Activated naive CD8-positive, alpha-beta T cell treated with anti-CD3 and anti-CD28 coated beads for 36 hours (primary cell): ENCODE measurements at regions not wholly inside any gene's neighbourhood (a gene's known extent, or its start where the extent isn't known, plus 50 kb on each side); places are given as distances from the start of the nearest gene placed in this dataset.
"Not testable (repeated sequence)": the region's sequence is repeated elsewhere in the genome, so short reads cannot be mapped to it uniquely, and the experiment has no call there.

Experiments
- DNase-seq: peaks from one replicate; pipeline ENCODE4 v3.0.0; 2021
- H3K27ac Mint-ChIP-seq: one replicate; pipeline ENCODE4 v1.8.0; 2022; ENCODE audit warnings: mild to moderate bottlenecking, moderate library complexity, mixed read lengths
- H3K27me3 Mint-ChIP-seq: one replicate; pipeline ENCODE4 v1.8.0; 2022; ENCODE audit warnings: mild to moderate bottlenecking, mixed read lengths
- H3K36me3 Mint-ChIP-seq: one replicate; pipeline ENCODE4 v1.8.0; 2021; ENCODE audit warnings: mild to moderate bottlenecking, mixed read lengths
- H3K4me1 Mint-ChIP-seq: one replicate; pipeline ENCODE4 v1.8.0; 2021; ENCODE audit warnings: mixed read lengths
- H3K4me3 Mint-ChIP-seq: one replicate; pipeline ENCODE4 v1.8.0; 2022; ENCODE audit warnings: mild to moderate bottlenecking, moderate library complexity, mixed read lengths
- H3K9me3 Mint-ChIP-seq: one replicate; pipeline ENCODE4 v1.8.0; 2022; ENCODE audit warnings: mixed read lengths

- H3K4me3 Mint-ChIP-seq, result no peak overlapping the region
- DNase-seq, result peak; percentile 20
- H3K4me1 Mint-ChIP-seq, result peaks cover 23% of the 10 kb centered on the region
- peak overlapping the region; percentile 80 for H3K27ac Mint-ChIP-seq
- H3K27me3 Mint-ChIP-seq, result no peaks in the 10 kb centered on the region
- no peaks in the 10 kb centered on the region for H3K36me3 Mint-ChIP-seq
- no peaks in the 10 kb centered on the region for H3K9me3 Mint-ChIP-seq
Measured at GRCh38 chrX:13487731-13488505, 81.5 kb upstream of the EGFL6 start.

GRCh38 chrX:13485167-13485566 lies 84.2 kb upstream of the EGFL6 start:
- no peak overlapping the region for H3K4me3 Mint-ChIP-seq
- H3K36me3 Mint-ChIP-seq, result no peaks in the 10 kb centered on the region
- no peaks in the 10 kb centered on the region for H3K9me3 Mint-ChIP-seq
- DNase-seq, result no peak
- no peaks in the 10 kb centered on the region for H3K27me3 Mint-ChIP-seq
- H3K27ac Mint-ChIP-seq, result no peak overlapping the region
- H3K4me1 Mint-ChIP-seq, result peaks cover 23% of the 10 kb centered on the region

DNA sequence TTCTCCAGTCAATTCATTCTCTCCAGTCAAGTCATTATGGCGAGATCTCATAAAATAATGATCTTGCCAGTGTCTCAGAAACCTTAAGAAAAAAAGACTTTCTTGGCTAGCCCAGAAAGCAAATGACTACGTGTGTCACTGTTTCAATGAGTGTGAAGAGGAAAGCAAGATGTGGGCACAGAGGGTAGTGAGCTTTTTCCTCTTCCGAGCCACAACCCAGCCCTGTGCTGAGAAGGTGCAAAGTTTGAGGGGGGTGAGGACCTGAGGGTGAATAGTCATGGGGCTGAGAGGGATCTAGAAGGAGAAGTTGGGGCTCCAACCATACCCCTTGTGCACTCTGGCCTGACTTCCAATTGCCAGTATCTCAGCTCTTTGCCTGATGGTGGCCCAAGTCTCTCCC lies 85.6 kb upstream of the EGFL6 start:
- peaks cover 23% of the 10 kb centered on the region for H3K4me1 Mint-ChIP-seq
- no peak for DNase-seq
- no peaks in the 10 kb centered on the region for H3K9me3 Mint-ChIP-seq
- H3K27ac Mint-ChIP-seq, result no peak overlapping the region
- no peaks in the 10 kb centered on the region for H3K27me3 Mint-ChIP-seq
- H3K4me3 Mint-ChIP-seq, result no peak overlapping the region
- H3K36me3 Mint-ChIP-seq, result no peaks in the 10 kb centered on the region

GRCh38 chrX:13482746-13483541 lies 86.5 kb upstream of the EGFL6 start:
- no peaks in the 10 kb centered on the region for H3K36me3 Mint-ChIP-seq
- H3K27ac Mint-ChIP-seq, result no peak overlapping the region
- H3K9me3 Mint-ChIP-seq, result no peaks in the 10 kb centered on the region
- no peaks in the 10 kb centered on the region for H3K27me3 Mint-ChIP-seq
- H3K4me3 Mint-ChIP-seq, result no peak overlapping the region
- H3K4me1 Mint-ChIP-seq, result peaks cover 21% of the 10 kb centered on the region
- DNase-seq, result no peak

DNA sequence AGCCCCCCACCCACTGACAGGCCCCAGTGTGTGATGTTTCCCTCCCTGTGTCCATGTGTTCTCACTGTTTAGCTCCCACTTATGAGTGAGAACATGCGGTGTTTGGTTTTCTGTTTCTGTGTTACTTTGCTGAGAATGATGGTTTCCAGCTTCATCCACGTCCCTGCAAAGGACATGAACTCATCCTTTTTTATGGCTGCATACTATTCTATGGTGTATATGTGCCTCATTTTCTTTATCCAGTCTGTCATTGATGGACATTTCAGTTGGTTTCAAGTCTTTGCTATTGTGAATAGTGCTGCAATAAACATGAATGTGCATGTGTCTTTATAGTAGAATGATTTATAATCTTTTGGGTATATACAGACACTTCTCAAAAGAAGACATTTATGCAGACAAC lies 88.6 kb upstream of the EGFL6 start:
- H3K27ac Mint-ChIP-seq, H3K4me3 Mint-ChIP-seq, H3K9me3 Mint-ChIP-seq, H3K4me1 Mint-ChIP-seq, H3K27me3 Mint-ChIP-seq, H3K36me3 Mint-ChIP-seq, DNase-seq: not testable (repeated sequence)

- H3K4me3 Mint-ChIP-seq, result no peak overlapping the region
- no peak for DNase-seq
- no peaks in the 10 kb centered on the region for H3K36me3 Mint-ChIP-seq
- H3K27me3 Mint-ChIP-seq, result no peaks in the 10 kb centered on the region
- H3K9me3 Mint-ChIP-seq, result no peaks in the 10 kb centered on the region
- H3K4me1 Mint-ChIP-seq, result peaks cover 11% of the 10 kb centered on the region
- H3K27ac Mint-ChIP-seq, result no peak overlapping the region
Measured at GRCh38 chrX:13479452-13479813, 90.0 kb upstream of the EGFL6 start.

DNA sequence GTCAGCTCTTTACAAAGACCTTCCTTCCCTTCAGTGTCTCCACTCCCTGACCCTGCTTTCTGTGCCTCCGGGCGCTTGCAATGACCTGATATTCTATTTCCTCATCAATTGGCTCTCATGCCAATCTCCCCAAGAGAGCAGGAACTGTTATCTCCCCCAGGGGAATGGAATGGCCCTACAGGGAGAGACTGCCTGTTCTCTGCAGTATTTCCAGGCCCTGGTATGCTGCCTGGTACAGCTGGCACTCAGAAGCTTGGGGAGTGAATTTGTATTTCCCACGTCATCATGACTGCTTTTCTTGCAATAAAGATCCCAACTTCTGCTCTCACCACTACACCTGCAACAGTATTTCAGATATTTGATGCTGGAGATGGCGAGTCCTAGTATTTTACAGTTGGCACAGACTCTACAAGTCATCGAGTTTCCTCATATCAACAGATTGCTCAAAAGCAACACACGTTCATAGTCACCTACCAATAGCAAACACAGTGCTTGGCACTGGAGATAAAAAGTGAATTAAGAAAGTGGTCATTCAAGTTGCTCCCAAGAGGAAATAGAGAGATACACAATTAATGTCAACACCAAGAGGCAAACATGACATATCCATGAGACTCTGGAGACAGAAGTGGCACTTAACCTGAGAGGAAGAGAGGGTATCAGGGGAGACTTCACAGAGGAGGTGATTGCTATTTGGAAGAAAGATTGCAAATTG lies 90.5 kb upstream of the EGFL6 start:
- Mint-ChIP-seq H3K27ac (no peak overlapping the region), H3K27me3 (no peaks in the 10 kb centered on the region), H3K9me3 (no peaks in the 10 kb centered on the region), H3K4me1 (peaks cover 15% of the 10 kb centered on the region), H3K4me3 (no peak overlapping the region), H3K36me3 (no peaks in the 10 kb centered on the region)
- no peak for DNase-seq

- Mint-ChIP-seq H3K9me3 (no peaks in the 10 kb centered on the region), H3K4me3 (no peak overlapping the region)
Measured at GRCh38 chrX:13476384-13476783, 93.0 kb upstream of the EGFL6 start.

DNA sequence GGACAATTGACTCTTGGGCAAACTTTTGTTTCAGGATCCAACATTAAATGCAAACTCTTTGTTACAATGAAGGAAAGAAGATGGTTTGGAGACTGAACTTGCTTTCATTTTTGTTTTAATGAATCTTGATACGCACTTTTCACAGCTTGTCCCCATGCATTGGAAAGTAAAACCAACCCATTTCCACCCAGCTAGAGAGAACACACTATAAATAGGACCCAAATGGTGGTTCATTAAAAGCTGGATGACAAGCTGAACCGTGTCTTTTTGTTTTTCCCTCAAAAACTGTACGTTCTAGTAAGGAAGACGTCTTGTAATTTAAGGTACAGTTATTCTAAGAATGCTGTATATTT lies 95.3 kb upstream of the EGFL6 start:
- H3K4me1 Mint-ChIP-seq, result peaks cover 19% of the 10 kb centered on the region
- peak overlapping the region; percentile 64 for H3K4me3 Mint-ChIP-seq
- H3K27ac Mint-ChIP-seq, result peak overlapping the region; percentile 88
- no peaks in the 10 kb centered on the region for H3K9me3 Mint-ChIP-seq
- no peaks in the 10 kb centered on the region for H3K27me3 Mint-ChIP-seq
- H3K36me3 Mint-ChIP-seq, result no peaks in the 10 kb centered on the region
- DNase-seq, result no peak

More at GRCh38 chrX:13476384-13476783, 93.0 kb upstream of the EGFL6 start:
- H3K27me3 Mint-ChIP-seq, result no peaks in the 10 kb centered on the region
- no peak for DNase-seq
- H3K27ac Mint-ChIP-seq, result no peak overlapping the region
- peaks cover 16% of the 10 kb centered on the region for H3K4me1 Mint-ChIP-seq
- no peaks in the 10 kb centered on the region for H3K36me3 Mint-ChIP-seq

DNA sequence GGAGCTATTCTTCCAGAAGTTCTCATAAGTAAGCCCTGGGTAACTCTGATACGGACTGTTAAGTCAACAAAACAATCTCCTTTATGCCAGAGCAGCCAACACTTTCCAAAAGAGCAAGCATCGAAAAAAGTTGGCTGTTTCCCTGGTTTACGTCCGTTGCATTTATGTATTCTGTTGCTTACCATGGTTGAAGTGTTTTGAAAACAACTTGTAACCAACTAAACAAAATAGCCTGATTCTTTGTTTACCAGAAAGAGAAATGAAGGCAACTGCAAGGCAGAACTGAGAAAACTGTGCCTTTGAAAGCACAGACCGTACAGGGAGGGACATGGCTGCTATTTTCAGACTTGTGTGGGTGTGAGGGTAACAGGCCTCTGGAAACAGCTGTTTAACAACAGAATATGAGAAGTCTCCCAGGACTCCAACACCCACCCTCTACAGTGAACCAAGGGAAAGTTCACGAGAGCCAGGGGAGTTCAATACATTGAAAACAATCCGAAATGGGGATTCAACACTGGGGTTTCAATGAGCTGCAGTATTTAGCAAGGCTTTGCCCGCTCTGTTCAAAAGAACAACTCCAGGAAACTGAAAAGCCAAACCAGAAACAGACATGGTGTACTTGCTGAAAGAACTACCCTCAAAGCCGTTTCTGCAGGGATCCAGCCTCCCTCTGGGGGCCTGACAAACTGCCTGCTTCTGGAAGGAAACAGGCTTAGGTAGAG lies 95.8 kb upstream of the EGFL6 start:
- peak overlapping the region; percentile 64 for H3K4me3 Mint-ChIP-seq
- peak overlapping the region; percentile 88 for H3K27ac Mint-ChIP-seq
- H3K36me3 Mint-ChIP-seq, result no peaks in the 10 kb centered on the region
- H3K9me3 Mint-ChIP-seq, result no peaks in the 10 kb centered on the region
- DNase-seq, result peak; percentile 2
- peaks cover 19% of the 10 kb centered on the region for H3K4me1 Mint-ChIP-seq
- H3K27me3 Mint-ChIP-seq, result no peaks in the 10 kb centered on the region

GRCh38 chrX:13472975-13473374 lies 96.4 kb upstream of the EGFL6 start:
- Mint-ChIP-seq H3K9me3 (no peaks in the 10 kb centered on the region), H3K27ac (peak overlapping the region; percentile 88), H3K36me3 (no peaks in the 10 kb centered on the region), H3K4me1 (peaks cover 19% of the 10 kb centered on the region), H3K4me3 (no peak overlapping the region), H3K27me3 (no peaks in the 10 kb centered on the region)
- DNase-seq, result no peak

- no peak for DNase-seq
- peaks cover 19% of the 10 kb centered on the region for H3K4me1 Mint-ChIP-seq
- H3K27ac Mint-ChIP-seq, result no peak overlapping the region
- no peaks in the 10 kb centered on the region for H3K9me3 Mint-ChIP-seq
- H3K4me3 Mint-ChIP-seq, result no peak overlapping the region
- H3K36me3 Mint-ChIP-seq, result no peaks in the 10 kb centered on the region
- H3K27me3 Mint-ChIP-seq, result no peaks in the 10 kb centered on the region
Measured at GRCh38 chrX:13471269-13471668, 98.1 kb upstream of the EGFL6 start.

DNA sequence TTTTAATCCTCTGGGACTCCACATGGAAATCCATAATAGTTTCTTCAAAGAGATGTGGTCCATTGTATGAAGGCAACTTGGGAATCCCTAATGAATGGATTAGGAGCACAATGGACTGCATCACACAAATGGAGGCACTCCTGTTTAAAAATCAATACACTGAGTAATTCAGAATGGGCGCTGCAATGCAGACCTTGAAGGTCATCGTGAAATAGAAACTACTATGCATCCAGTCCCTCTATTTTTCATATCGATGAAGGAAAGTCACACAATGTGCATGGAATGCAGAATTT lies 98.8 kb upstream of the EGFL6 start:
- Mint-ChIP-seq H3K4me3 (no peak overlapping the region), H3K27ac (no peak overlapping the region), H3K4me1 (peaks cover 19% of the 10 kb centered on the region), H3K9me3 (no peaks in the 10 kb centered on the region), H3K27me3 (no peaks in the 10 kb centered on the region), H3K36me3 (no peaks in the 10 kb centered on the region)
- DNase-seq, result no peak

DNA sequence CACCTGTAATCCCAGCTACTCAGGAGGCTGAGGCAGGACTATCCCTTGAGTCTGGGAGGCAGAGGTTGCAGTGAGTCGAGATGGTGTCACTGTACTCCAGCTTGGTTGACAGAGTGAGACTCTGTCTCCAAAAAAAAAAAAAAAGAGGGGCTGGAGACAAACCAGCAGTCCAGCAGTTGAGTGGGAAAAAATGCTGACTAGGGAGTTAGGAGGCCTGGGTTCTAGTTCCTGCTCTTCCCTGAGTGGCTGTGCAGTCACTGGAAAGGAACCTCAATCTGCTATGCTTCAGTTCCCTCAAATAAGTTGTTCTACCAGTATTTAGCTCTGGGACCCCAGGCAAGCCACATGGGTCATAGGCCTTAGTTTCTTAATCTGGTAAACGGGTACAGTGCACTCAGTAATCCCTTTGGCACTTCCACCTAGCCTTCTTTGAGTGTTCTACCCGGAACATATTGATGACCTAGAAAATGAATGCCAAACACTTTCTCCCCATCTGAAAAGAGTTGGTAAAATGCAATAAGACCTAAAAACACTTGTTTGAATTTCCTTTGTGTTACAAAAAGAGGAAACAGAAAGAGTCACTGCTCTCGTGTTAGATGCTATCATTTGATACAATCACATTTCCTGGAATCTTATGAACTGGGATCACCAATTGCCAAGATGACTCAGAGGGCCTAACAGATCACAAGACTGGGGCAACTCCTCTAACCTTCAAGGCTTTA lies 99.3 kb upstream of the EGFL6 start:
- Mint-ChIP-seq H3K9me3 (no peaks in the 10 kb centered on the region), H3K27ac (no peak overlapping the region), H3K4me1 (peaks cover 19% of the 10 kb centered on the region), H3K36me3 (no peaks in the 10 kb centered on the region), H3K4me3 (no peak overlapping the region), H3K27me3 (no peaks in the 10 kb centered on the region)
- no peak for DNase-seq
